Glomerular visceral epithelial cell (primary cell): ENCODE measurements at regions not wholly inside any gene's neighbourhood (a gene's known extent, or its start where the extent isn't known, plus 50 kb on each side); places are given as distances from the start of the nearest gene placed in this dataset.
"Not testable (repeated sequence)": the region's sequence is repeated elsewhere in the genome, so short reads cannot be mapped to it uniquely, and the experiment has no call there.

Source experiments
- DNase-seq: peaks from one replicate; pipeline ENCODE4 v3.0.0-alpha.2; 2016; ENCODE audit errors: extremely low spot score

DNA sequence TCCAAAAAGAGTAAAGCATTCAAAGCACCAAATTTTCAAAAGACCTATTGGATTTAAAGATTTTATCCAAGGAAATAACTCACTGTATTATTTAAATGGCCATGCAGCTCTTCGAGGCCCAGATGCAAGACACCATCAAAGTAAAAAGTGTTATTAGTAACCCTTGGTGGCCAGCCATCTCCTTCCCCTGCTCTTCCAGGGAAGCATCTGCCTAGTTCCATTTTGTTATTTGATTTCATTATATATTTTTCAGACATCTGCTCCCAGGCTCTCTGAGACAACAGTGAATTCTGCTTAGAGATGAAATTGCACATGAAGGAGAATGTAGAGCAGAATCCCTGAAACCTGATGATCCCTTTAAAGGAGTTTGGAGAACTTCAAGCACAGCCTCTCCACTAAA is 252.3 kb upstream of the TBX18 start:
- no peak for DNase-seq

DNA sequence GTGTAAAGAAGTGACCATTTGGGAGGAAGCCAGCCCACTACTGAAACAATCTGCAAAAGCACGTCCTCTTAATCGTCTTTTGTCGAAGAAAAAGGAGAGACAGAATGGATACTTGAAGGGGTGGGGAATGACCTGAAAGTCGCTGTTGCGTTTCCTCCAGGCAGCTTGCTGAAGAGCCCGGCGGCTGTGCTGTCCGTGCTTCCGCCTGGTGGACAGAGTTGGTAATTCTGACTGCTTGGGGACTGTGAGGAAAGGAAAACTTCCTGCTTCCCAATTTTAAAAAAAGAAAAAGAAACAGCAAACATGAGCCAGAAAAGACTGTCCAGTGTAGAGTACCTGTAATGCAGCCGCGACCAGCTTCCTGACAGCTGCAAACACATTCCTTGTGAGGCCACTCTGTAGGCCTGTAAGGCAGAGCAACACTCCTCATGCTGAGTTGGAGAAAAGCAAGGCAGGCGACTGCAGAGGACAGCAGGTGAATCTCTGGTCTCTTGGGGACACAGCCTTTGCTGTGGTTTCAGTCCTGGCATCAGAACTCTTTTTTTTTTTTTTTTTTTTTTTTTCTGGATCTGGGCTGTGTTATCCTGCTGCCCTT is 251.1 kb upstream of the TBX18 start:
- DNase-seq = peak; percentile 50

DNA sequence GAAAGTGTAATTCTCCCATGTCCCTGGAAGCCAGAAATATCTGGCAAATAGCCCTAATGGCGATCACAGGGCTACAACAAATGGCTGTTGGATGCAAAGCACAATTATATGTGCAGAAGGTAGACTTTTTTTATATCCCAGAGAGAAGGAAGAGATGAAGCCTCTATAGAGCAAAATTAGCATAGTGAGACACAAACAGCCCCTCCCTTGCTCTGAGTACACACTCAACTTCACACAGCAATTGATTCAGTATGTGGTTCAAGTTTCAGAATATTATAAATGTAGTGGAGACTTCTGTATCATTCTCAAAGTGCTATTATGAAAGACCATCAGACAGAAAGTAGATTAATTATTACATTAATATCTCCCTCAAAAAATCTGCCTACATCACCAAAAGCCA is 246.5 kb upstream of the TBX18 start:
- no peak for DNase-seq

DNA sequence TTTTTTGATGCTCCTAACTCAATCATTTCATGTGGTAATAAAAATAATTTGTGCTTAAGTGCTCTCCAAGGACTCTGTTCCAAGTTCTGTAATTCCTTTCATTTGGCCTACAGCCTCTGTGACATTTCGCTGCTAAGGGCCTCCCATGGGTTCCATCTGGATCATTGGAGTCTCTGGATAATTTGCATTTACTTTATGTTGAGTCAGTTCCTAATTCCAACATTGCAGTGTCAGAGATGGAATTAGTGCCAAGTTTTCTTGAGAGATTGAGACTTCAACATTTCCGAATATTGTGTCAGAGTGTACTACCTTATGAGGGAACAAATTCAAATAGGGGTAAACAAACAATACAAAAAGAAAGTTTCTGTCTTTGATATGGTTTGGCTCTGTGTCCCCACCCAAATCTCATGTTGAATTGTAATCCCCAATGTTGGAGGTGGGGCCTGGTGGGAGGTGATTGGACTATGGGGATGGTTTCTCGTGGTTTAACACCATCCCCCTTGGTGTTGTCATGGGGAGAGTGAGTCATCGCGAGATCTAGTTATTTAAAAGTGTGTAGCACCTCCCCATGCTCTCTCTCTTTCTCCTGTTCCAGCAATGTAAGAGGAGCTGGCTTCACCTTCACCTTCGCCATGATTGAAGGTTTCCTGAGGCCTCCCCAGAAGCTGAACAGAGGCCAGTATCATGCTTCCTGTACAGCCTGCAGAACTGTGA is 244.1 kb upstream of the TBX18 start:
- DNase-seq = no peak

DNA sequence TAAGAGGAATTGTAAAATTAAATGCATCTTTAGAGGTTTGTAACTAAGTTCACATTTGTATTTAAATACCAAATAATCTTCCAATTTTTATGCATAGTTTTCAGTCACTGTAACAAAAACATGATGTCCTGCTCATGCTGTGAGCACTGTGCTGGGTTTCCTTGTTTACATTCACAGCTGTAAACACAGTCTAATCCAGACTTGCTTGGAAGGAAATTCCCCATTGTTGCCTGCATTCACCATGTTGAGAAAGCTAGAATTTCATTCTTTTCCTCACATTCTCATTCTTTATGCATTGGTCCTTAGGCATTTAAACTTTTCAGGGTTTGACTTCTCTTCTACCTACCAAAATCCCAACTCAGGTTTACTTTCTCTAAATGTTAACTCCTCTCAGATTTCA is 242.0 kb upstream of the TBX18 start:
- DNase-seq = no peak

DNA sequence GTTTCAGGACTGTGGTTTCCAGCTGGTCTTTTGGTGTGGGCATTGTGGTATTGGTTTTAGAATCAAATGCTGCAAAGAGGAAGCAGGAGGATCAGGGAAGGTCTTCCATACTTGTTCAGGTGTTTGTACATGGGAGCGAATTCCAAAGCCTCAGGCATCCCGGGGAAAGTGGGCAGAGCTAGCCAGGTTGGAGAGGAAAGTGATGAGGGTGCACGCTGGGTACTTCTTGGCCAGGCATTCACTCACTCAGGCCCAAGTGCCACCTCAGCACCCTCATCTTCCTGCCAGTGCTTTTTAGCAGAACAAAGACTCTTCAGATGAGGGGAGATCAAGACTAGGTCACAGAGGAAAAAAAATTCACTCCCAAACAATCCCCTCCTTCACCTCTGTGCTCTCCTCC is 241.1 kb upstream of the TBX18 start:
- DNase-seq = no peak

DNA sequence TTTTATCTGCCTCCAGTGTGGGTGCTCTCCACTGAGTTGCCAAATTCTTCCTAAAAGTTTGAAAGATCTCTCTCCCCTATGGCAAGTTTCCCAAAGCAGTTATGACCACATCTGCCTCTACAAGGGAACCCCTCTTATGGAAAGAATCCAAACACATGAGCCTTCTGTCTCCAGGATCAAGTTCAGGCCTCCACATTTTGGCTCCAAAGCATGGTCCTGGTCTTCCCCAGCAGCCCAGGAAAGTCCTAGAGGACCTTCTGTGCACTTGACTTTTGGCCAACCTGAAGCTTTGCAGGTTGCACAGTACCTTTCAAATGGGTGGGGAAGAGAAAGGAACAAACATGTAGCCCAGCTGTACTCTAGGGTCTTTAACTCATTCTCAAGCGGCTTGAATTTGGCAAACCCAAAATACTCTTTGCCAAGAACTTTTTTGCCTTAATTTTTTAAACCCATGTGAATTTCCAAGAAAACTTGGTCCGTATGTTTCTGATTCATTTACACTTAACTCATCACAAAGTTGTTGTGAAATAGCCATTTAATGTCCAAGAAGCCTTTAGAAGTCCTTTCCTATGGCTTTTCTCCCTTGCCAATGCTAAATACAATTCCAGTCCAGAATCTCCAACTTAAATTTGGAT is 240.1 kb upstream of the TBX18 start:
- no peak for DNase-seq

DNA sequence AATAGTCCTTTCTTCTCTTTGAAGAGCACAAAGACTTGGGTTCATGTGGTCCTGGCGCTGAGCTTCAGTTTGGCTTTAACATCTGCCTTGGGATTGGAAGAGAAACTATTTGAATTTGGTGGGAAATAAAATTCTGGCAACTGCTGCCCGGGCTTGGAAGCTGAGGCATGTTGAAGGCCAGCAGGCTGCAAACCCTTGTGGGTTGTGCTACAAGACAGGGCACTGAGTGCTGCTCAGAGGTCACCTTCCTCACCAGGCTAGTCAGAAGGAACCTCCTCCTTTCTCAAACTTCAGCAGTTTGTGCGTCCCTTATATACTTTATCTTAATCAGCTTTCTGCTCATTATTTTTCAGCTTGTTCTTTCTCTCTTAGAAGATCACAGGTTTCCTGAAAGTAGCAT is 238.4 kb upstream of the TBX18 start:
- DNase-seq = no peak

DNA sequence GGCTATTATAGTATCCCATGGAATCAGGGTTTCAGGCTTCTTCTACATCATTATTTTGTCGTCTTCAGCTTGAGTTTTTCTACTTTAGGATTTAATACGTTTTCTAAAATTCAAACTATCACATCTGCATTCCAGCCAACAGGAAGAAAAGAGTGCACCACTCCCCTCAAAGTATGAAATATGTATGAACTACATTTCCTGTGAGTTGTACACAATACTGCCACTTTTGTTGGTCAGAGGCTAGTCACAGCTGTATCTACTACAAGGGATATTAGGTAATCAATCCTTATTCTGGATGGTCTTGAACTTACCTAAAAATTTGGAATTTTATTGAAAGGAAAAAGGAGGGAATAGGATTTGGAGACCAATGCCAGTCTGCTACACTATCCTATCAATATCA is 235.6 kb upstream of the TBX18 start:
- DNase-seq = no peak

DNA sequence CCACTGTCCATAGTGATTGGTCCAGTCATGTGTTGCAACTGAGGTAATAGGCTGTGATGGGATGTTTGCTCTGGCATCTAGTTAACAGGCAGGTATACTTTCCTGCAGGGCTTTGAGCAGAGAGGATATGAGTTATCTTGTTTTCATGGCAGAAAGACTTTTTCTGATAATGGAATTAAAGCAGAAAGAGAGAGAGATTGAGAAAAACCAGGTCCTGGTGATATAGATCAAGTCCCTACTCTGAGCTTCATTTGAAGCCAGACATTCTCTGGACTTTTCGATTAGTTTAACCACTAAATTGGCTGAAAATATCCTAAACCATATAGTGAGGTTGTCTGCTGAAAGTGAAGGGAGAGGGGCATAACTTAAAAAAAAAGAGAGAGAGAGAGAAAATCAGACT is 233.8 kb upstream of the TBX18 start:
- no peak for DNase-seq

DNA sequence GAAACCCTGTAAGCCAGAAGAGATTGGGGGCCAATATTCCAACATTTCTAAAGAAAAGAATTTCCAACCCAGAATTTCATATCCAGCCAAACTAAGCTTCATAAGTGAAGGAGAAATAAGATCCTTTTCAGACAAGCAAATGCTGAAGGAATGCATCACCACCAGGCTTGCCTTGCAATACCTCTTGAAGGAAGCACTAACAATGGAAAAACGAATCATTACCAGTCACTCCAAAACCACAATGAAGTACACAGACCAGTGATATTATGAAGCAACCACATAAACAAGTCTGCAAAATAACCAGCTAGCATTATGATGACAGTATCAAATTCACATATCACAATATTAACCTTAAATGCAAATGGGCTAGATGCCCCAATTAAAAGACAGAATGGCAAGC is 224.4 kb upstream of the TBX18 start:
- not testable (repeated sequence) for DNase-seq

DNA sequence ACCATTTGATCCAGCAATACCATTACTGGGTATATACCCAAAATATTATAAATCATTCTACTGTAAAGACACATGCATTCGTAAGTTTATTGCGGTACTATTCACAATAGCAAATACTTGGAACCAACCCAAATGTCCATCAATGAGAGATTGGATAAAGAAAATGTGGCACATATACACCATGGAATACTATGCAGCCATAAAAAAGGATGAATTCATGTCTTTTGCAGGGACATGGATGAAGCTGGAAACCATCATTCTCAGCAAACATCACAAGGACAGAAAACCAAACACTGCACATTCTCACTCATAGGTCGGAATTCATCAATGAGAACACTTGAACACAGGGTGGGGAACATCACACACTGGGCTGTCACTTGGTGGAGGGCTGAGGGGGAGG is 221.1 kb upstream of the TBX18 start:
- not testable (repeated sequence) for DNase-seq

DNA sequence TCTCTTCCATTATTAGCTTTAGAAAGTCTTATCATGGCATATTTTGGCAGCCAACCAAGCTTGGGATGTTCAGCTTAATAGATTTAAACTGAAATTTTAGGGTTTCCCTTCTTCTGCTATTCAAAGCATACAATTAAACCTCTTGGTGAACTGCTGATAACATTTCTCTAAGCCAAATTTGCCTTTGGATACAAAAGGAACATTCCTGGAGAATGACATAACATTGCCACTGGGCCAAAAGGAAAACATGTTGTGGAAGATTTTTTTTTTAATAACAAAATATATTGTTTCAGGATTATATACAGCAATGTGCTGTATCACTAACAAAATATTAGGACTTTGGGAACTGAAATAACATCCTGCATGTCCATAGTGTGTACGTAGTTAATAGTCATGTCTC is 215.1 kb upstream of the TBX18 start:
- no peak for DNase-seq

DNA sequence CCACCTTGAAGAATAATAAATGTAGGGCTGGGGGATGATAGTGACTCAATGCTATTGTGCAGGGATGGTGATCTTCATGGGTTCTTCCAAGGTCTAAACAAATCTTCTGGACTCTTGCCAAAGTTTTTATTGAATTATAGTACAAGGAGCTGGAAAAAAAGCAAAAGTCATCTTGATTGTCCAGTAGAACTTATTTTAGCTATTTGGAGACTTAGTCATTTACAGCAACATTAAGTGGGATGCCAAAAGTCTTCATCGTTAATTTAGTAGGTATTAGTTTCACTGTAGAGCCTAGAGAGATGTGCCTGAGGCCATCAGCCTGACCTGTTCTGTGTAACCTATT is 212.9 kb upstream of the TBX18 start:
- no peak for DNase-seq

DNA sequence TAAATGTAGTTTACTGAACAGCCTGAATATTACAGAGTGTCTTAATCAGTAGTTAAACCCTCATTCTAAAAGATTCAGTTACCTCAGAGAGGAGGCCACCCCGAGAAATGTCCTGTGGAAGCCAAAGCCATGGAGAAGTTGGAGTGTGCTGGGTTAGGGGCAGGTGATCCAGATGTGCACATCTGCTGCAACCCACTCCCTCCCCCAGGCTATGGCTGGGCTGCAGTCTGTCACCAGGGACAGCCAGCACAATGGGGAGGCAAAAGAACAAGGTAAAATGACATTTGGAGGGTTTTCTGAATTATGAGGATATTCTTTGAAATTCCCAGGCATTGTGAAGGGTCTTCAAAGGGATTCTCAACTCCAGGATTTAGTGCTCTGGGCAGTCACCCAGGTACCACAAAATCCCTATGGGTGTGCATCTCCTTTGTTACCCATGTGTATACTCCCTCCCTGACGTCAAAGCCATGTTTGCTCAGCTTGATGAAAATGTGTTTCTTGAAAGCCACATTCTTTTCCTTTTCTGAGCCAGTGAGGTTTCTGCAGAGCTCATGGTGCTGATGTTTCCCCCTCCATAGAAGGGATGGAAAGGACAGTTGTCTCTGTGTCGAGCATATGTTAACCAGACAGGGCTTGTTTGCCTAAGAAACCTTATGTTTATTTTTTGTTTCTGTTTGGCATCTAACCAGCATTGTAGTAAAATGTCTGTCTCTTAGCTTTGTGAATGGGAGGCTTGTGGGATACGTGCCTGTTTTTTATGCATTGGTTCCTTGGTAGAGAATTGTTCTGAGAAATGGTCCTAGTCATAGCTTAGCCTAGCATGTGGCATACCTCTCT is 212.3 kb upstream of the TBX18 start:
- no peak for DNase-seq

DNA sequence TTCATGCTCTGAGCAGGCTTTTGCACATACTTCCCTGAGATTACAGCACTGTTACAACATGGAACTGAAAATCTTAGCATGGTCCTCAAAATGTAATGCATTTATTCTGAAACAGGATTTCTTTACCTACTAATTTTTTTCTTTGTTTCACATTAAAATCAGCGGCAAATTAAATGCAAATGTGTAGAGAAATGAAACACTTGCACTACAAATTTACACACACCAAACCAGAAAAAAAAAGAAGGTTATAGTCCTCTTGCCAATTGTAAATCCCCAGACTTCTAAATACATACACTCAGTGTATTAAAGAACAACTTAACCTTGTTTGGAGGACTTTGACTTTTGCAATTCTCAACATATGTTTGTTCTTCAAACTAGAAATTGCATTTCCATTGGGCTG is 210.9 kb upstream of the TBX18 start:
- DNase-seq = no peak

DNA sequence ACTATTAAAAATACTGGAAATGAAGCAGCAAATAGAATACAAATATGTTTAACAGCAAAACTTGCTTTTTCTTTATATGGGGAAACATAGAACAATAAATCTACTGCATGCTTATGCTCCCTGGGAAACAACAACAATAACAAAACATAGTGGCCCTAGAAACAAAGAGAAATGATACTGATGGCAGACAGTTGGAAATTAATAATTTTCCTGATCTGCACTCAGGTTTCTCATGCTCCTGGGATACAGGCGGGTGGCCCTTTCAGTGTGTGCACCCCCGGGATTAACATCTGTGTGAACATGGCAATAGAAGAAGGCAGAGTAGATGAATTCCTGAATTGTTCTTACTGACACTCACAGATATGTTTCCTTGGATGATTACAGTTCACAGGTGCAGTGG is 209.2 kb upstream of the TBX18 start:
- DNase-seq = no peak

DNA sequence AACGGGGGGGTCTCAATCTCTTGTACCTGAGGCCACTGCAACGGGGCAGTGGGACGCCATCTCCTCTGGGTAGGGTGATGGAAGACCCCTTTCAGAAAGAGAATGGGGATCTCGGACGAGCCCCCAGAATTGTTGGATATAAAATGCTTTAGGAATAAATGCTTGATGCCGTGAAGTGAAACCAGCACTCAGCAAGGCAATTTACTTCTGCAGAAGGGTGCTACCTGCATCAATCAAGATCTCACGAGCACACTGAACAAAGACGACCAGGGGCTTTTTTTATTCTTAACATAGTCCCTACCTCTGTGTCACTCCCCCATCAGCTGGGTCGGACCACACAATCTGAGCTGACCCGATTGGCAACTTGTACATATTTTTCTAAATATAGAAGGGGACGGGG is 203.6 kb upstream of the TBX18 start:
- no peak for DNase-seq

DNA sequence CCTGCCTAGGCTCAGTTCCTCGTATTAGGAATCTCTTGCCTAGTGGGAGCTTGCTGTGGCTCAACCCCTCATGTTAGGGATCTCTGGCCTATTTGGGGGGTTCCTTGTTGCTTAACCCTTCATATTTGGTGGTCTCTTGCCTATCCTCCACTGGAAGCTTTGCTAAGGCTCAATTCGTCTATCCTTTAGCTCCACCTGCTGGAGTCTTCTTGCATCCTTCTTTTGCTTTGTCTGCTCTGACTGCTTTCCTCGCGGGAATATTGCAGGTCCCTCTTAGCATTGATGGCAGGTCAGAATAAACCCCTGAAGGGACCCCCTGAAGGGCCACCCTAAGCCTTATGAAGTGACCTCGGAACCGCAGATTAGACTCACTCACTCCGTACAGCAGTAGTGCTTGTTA is 203.0 kb upstream of the TBX18 start:
- DNase-seq = peak; percentile 27

DNA sequence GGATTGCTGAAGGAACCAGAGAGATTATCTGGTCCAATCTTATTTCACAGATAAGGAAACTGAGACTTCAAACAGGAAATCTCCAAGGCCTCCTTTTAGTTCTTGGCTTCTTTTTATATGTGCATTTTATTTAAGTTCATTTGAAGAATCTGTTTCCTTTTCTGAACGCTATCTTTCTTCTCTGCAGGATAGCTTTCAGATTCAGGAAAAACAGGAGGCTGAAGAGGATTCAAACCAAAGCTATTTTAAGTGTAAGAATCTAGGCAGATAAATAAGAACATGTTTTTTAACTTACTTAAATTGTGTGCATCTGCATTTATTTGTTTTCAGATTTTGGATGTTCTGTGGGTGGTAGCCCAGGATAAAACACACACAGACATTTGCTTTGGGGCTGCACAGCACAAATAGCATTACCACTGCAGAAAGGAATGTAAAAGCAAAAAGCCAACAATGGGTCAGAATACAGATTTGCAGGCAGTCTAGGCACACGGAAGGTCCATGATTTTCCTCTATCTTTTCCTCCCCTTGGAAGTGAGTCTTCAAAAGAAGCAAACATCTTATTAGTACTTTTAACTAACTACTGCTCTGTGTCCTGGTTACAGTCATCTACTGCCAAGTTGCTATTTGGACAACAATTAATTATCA is 188.8 kb upstream of the TBX18 start:
- DNase-seq = no peak

DNA sequence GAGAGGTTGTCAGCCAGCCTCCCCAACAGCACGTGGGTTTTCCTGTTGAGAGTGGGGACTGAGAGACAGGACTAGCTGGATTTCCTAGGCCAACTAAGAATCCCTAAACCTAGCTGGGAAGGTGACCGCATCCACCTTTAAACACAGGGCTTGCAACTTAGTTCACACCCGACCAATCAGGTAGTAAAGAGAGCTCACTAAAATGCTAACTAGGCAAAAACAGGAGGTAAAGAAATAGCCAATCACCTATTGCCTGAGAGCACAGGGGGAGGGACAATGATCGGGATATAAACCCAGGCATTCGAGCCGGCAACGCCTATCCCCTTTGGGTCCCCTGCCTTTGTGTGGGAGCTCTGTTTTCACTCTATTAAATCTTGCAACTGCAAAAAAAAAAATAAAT is 180.5 kb upstream of the TBX18 start:
- not testable (repeated sequence) for DNase-seq

DNA sequence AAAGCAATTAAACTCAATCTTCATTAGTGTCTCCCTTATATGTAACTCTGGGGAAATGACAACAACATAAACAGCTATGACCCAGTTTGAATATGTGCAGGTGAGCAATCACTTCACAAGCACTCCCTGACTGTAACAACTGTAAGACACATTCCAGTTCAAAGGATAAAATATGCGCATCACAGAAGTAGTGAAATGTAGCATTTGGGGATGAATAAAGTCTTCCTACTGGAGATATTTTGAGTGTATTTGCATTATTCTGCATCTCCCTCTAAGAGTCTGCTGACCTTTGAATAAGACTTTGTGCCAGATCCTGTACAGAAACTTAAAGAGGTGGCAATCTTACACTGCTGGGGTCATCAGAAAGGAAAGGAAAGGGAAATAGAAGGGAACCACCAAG is 179.5 kb upstream of the TBX18 start:
- no peak for DNase-seq
